ENCODE measurements at regions not wholly inside any gene's neighbourhood (a gene's known extent, or its start where the extent isn't known, plus 50 kb on each side); places are given as distances from the start of the nearest gene placed in this dataset.

DNA sequence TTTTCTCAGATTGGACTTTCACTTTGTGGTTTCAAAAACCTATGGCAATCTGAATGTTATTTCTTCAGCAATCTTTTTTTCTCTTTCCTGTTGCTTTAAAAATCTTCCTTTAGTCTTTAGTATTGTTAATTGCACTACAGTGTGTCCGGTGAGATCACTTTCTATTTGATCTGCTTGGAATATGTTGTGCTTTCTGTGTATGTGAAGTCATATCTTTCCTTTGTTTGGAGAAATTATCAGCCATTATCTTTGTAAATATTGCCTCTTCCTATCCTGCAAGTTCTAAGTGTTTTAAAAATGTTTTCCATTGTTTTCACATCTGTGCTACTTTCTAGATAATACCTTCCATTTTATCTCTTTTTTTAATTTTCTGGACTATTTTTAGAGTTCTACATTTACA, 171.4 kb upstream of the PRSS16 start:
- Histone ChIP-seq H3K27me3 (ENCODE audit: insufficient read depth, low read length) (no peaks in the 10 kb centered on the region), H2AFZ (ENCODE audit: low read length) (no peak overlapping the region), H3K79me2 (ENCODE audit: insufficient read depth, low read length) (no peaks in the 10 kb centered on the region), H3K4me1 (ENCODE audit: insufficient read depth, low read length, severe bottlenecking) (peaks cover 4% of the 10 kb centered on the region), H3K9ac (ENCODE audit: low read length) (no peak overlapping the region), H3K4me3 (ENCODE audit: low read depth, low read length, poor library complexity, severe bottlenecking) (no peak overlapping the region), H3F3A (ENCODE audit: insufficient read depth, low read length) (no peaks in the 10 kb centered on the region), H3K9me2 (ENCODE audit: low read depth, low read length) (no peaks in the 10 kb centered on the region), H3K36me3 (ENCODE audit: insufficient read depth, low read length) (no peaks in the 10 kb centered on the region), H4K20me1 (ENCODE audit: insufficient read depth, low read length) (no peaks in the 10 kb centered on the region), H3K9me3 (ENCODE audit: low read length) (no peaks in the 10 kb centered on the region), H3K4me2 (ENCODE audit: low read length) (no peak overlapping the region), H3K27ac (ENCODE audit: low read depth, low read length, poor library complexity, severe bottlenecking) (no peak overlapping the region)
- TF ChIP-seq CTCF (IDR thresholded peaks at IDR 0.05; ENCODE audit: low read length) (no peak), EZH2 (IDR thresholded peaks at IDR 0.05; ENCODE audit: borderline replicate concordance, low read length) (no peak)

DNA sequence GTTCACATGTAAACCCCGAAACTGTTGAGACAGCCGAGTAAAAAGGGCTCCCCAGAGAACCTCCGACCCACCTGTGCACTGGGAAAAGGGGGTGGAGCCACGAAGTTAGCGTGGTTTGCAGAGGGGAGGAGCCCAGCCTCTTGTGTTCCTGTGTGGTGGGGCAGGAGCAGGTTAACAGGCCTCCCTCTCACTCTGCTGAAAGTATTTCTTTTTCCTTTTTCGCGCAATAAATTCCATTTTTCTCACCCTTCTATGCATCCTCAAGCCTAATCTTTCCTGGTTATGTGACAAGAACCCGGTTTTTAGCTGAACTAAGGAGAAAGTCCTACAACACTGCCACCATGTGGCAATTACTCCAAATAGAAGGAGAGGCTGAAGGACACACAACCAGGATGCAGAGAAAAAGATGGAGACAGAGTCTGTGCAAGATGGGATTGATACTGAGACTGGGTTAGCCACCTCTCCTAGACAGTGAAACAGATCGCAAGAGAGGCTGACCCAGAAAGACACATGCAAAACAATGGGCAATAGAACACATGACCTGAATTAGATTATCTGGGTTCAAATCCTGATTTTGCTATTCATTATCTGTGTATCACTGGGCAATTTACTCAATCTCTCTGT, 168.7 kb upstream of the PRSS16 start:
- Histone ChIP-seq H3K79me2 (ENCODE audit: insufficient read depth, low read length) (no peaks in the 10 kb centered on the region), H3K36me3 (ENCODE audit: insufficient read depth, low read length) (no peaks in the 10 kb centered on the region), H3K27me3 (ENCODE audit: insufficient read depth, low read length) (no peaks in the 10 kb centered on the region), H2AFZ (ENCODE audit: low read length) (peak overlapping the region; percentile 82; the same call in 1 of the 2 replicates), H3K4me3 (ENCODE audit: low read depth, low read length, poor library complexity, severe bottlenecking) (peak overlapping the region; percentile 58), H4K20me1 (ENCODE audit: insufficient read depth, low read length) (no peaks in the 10 kb centered on the region), H3K27ac (ENCODE audit: low read depth, low read length, poor library complexity, severe bottlenecking) (no peak overlapping the region), H3K4me1 (ENCODE audit: insufficient read depth, low read length, severe bottlenecking) (peaks cover 4% of the 10 kb centered on the region), H3K9me2 (ENCODE audit: low read depth, low read length) (no peaks in the 10 kb centered on the region), H3K9ac (ENCODE audit: low read length) (peak overlapping the region; percentile 35; the same call in 1 of the 2 replicates), H3K4me2 (ENCODE audit: low read length) (peak overlapping the region; percentile 68), H3K9me3 (ENCODE audit: low read length) (no peaks in the 10 kb centered on the region), H3F3A (ENCODE audit: insufficient read depth, low read length) (no peaks in the 10 kb centered on the region)
- TF ChIP-seq CTCF (IDR thresholded peaks at IDR 0.05; ENCODE audit: low read length) (peak; percentile 93), EZH2 (IDR thresholded peaks at IDR 0.05; ENCODE audit: borderline replicate concordance, low read length) (no peak)

- H4K20me1 ChIP-seq (ENCODE audit: insufficient read depth, low read length) = no peaks in the 10 kb centered on the region
- H3K9me3 ChIP-seq (ENCODE audit: low read length) = no peaks in the 10 kb centered on the region
- H3F3A ChIP-seq (ENCODE audit: insufficient read depth, low read length) = no peaks in the 10 kb centered on the region
- H3K9me2 ChIP-seq (ENCODE audit: low read depth, low read length) = no peaks in the 10 kb centered on the region
- peaks cover 4% of the 10 kb centered on the region for H3K4me1 ChIP-seq (ENCODE audit: insufficient read depth, low read length, severe bottlenecking)
- H3K27ac ChIP-seq (ENCODE audit: low read depth, low read length, poor library complexity, severe bottlenecking) = no peak overlapping the region
- no peak overlapping the region for H2AFZ ChIP-seq (ENCODE audit: low read length)
- no peak overlapping the region for H3K9ac ChIP-seq (ENCODE audit: low read length)
- H3K4me2 ChIP-seq (ENCODE audit: low read length) = no peak overlapping the region
- H3K79me2 ChIP-seq (ENCODE audit: insufficient read depth, low read length) = no peaks in the 10 kb centered on the region
- no peaks in the 10 kb centered on the region for H3K36me3 ChIP-seq (ENCODE audit: insufficient read depth, low read length)
- H3K27me3 ChIP-seq (ENCODE audit: insufficient read depth, low read length) = no peaks in the 10 kb centered on the region
- H3K4me3 ChIP-seq (ENCODE audit: low read depth, low read length, poor library complexity, severe bottlenecking) = no peak overlapping the region
- no peak for TF ChIP-seq CTCF (IDR thresholded peaks at IDR 0.05; ENCODE audit: low read length)
- no peak for TF ChIP-seq EZH2 (IDR thresholded peaks at IDR 0.05; ENCODE audit: borderline replicate concordance, low read length)
Observed at GRCh38 chr6:27081188-27081587, 166.3 kb upstream of the PRSS16 start.

Data from OCI-LY1 (cell line).